ENCODE measurements at regions not wholly inside any gene's neighbourhood (a gene's known extent, or its start where the extent isn't known, plus 50 kb on each side); places are given as distances from the start of the nearest gene placed in this dataset.

DNA sequence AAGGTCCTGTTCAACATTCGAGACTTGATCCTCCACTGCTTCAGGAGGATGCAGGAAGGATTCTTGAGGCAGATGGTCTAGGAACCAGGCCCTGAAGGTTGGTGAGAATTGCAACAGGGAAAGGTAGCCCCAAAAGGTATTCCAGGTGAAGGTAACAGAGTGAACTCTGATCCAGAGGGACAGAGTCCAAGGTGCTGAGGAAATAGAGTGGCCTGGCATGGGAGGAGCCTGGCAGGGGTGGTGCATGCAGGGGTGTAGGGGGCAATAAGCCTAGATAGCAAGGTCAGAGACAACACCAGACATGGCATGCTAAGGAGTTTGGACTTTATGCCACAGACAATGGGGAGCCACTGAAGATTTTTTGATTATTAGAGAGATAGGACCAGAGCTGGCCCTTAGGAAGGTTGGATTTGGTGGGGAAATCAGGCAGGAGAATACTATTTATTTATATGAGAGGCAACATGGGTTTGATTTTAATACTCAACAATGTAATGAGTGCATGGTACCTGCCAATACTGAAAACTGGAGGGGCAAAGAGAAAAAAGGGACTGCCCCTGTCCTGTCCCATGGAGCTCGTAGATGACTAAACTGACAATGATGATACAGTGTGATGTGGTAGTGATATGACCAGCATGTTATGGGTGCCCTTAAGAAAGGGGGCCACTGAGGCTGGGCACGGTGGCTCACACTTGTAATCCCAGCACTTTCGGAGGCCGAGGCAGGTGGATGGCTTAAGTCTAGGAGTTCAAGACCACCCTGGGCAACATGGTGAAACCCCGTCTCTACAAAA is 50.5 kb upstream of the TMED10 start:
- no TSS peak for BruUV-seq (replicated peaks)
- H3K4me1 ChIP-seq (replicated peaks; ENCODE audit: insufficient read depth), result peaks cover 85% of the 10 kb centered on the region
- ChIA-PET POLR2A (ENCODE audit: unreplicated experiment) (interaction anchor here (0.8 kb wide), 1 partner anchor 72 kb away, joined by 5 read pairs; no protein-coding TSS in a partner anchor), CTCF (no interaction called here)
- no peaks in the 10 kb centered on the region for H3K9me2 ChIP-seq (ENCODE audit: insufficient read depth)
- no peaks in the 10 kb centered on the region for H3K79me2 ChIP-seq (ENCODE audit: low read depth)
- no peak overlapping the region for H3K4me3 ChIP-seq
- peak overlapping the region; percentile 30 for H3K4me2 ChIP-seq
- intact Hi-C loops (cut with micrococcal nuclease; ENCODE audit: unreplicated experiment), result no loop called here
- peaks cover 60% of the 10 kb centered on the region for H3F3A ChIP-seq (ENCODE audit: insufficient read depth, low read depth)
- TF ChIP-seq, protein P1, sequence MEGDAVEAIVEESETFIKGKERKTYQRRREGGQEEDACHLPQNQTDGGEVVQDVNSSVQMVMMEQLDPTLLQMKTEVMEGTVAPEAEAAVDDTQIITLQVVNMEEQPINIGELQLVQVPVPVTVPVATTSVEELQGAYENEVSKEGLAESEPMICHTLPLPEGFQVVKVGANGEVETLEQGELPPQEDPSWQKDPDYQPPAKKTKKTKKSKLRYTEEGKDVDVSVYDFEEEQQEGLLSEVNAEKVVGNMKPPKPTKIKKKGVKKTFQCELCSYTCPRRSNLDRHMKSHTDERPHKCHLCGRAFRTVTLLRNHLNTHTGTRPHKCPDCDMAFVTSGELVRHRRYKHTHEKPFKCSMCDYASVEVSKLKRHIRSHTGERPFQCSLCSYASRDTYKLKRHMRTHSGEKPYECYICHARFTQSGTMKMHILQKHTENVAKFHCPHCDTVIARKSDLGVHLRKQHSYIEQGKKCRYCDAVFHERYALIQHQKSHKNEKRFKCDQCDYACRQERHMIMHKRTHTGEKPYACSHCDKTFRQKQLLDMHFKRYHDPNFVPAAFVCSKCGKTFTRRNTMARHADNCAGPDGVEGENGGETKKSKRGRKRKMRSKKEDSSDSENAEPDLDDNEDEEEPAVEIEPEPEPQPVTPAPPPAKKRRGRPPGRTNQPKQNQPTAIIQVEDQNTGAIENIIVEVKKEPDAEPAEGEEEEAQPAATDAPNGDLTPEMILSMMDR (conservative IDR thresholded peaks at IDR 0.05), result no peak
- TF ChIP-seq EZH2 (IDR thresholded peaks at IDR 0.05; ENCODE audit: low read depth), result no peak
- H3K27ac ChIP-seq, result no peak overlapping the region
- H3K27me3 ChIP-seq (ENCODE audit: insufficient read depth, low read depth), result no peaks in the 10 kb centered on the region
- no peaks in the 10 kb centered on the region for H3K9me3 ChIP-seq (ENCODE audit: insufficient read depth, low read depth)
- no peaks in the 10 kb centered on the region for H4K20me1 ChIP-seq (ENCODE audit: insufficient read depth)
- no peak overlapping the region for H2AFZ ChIP-seq
- H3K36me3 ChIP-seq (ENCODE audit: low read depth), result no peaks in the 10 kb centered on the region
- DNase-seq, result no peak

Data from PC-9 (cell line).